SK-N-SH (cell line): ENCODE measurements at regions not wholly inside any gene's neighbourhood (a gene's known extent, or its start where the extent isn't known, plus 50 kb on each side); places are given as distances from the start of the nearest gene placed in this dataset.

Source experiments
- CTCF ChIA-PET: fragments of 300-600, 350-600 bp; formaldehyde crosslinking; extraction: SDS; loops from one replicate; lab custom pipeline; 2021; lab: Yijun Ruan, JAX
- POLR2A ChIA-PET: fragments of 350-600 bp; sonication (Branson Sonifier 250); formaldehyde crosslinking; extraction: SDS; loops from one replicate; lab custom pipeline; 2020; ENCODE audit warnings: antibody characterized with exemption, inconsistent platforms; lab: Yijun Ruan, JAX
- DNase-seq: peaks from one replicate; pipeline ENCODE4 v3.0.0; 2012
- H2AFZ ChIP-seq: fragments of 200-600 bp; sonication (generic); 2 replicates; pipeline ENCODE4 v1.8.1; 2016; ENCODE audit warnings: antibody characterized with exemption, mild to moderate bottlenecking, low read depth
- H3F3A ChIP-seq: fragments of 200-600 bp; sonication (generic); replicated peaks from 2 replicates; pipeline ENCODE3; 2016; ENCODE audit warnings: antibody characterized with exemption, mild to moderate bottlenecking; ENCODE audit not compliant: insufficient read depth
- H3K27ac ChIP-seq, 2 experiments: fragments of 200-500 bp in 1 of 2; fragments of 200-600 bp in 1 of 2; sonication (Bioruptor generic) in 1 of 2; sonication (generic), shearing (Covaris generic) in 1 of 2; 2 replicates each; pipeline versions ENCODE4 v1.5.1 to v1.6.1; 2014 to 2016; ENCODE audit warnings: low read depth in 2 of 2, inconsistent platforms in 1 of 2, low read length in 1 of 2, mild to moderate bottlenecking in 1 of 2, mixed read lengths in 1 of 2
- H3K27me3 ChIP-seq: fragments of 200-600 bp; sonication (generic), shearing (Covaris generic); 2 replicates; pipeline ENCODE4 v1.6.1; 2016; ENCODE audit warnings: mixed run types; ENCODE audit not compliant: insufficient read depth
- H3K36me3 ChIP-seq, 2 experiments: fragments of 200-500 bp in 1 of 2; fragments of 200-600 bp in 1 of 2; sonication (Bioruptor generic) in 1 of 2; sonication (generic) in 1 of 2; replicated peaks in 1 of 2; 2 replicates each; pipeline versions ENCODE3 to v1.5.1; 2014 to 2016; ENCODE audit warnings: low read length in 1 of 2, mild to moderate bottlenecking in 1 of 2; ENCODE audit not compliant: insufficient read depth in 2 of 2, control insufficient read depth in 1 of 2
- H3K4me1 ChIP-seq, 2 experiments: fragments of 200-500 bp in 1 of 2; fragments of 200-600 bp in 1 of 2; sonication (Bioruptor generic) in 1 of 2; sonication (generic), shearing (Covaris generic) in 1 of 2; 2 replicates each; pipeline versions ENCODE4 v1.5.1 to v1.6.1; 2014 to 2016; ENCODE audit warnings: low read depth in 1 of 2, low read length in 1 of 2, mixed run types in 1 of 2; ENCODE audit not compliant: insufficient read depth in 2 of 2, control insufficient read depth in 1 of 2
- H3K4me2 ChIP-seq: fragments of 200-600 bp; sonication (generic), shearing (Covaris generic); 2 replicates; pipeline ENCODE4 v1.6.1; 2017; ENCODE audit warnings: mixed run types
- H3K4me3 ChIP-seq, 2 experiments: fragments of 200-500 bp in 1 of 2; fragments of 200-600 bp in 1 of 2; sonication (Bioruptor generic) in 1 of 2; sonication (generic), shearing (Covaris generic) in 1 of 2; 2 replicates each; pipeline versions ENCODE4 v1.5.1 to v1.8.1; 2014 to 2016; ENCODE audit warnings: low read depth in 2 of 2, inconsistent platforms in 1 of 2, low read length in 1 of 2, mild to moderate bottlenecking in 1 of 2, mixed read lengths in 1 of 2, moderate library complexity in 1 of 2
- H3K79me2 ChIP-seq: fragments of 200-600 bp; sonication (generic); 2 replicates; pipeline ENCODE4 v1.8.1; 2017; ENCODE audit warnings: mild to moderate bottlenecking; ENCODE audit not compliant: insufficient read depth
- H3K9ac ChIP-seq: fragments of 200-600 bp; sonication (generic); 2 replicates; pipeline ENCODE4 v1.6.1; 2017; ENCODE audit warnings: mixed run types
- H3K9me2 ChIP-seq: fragments of 200-600 bp; sonication (generic); 2 replicates; pipeline ENCODE4 v1.6.1; 2017; ENCODE audit warnings: mixed run types
- H3K9me3 ChIP-seq: fragments of 200-600 bp; sonication (generic); 2 replicates; pipeline ENCODE4 v1.6.1; 2017; ENCODE audit warnings: mixed run types, mild to moderate bottlenecking, moderate library complexity
- H4K20me1 ChIP-seq: fragments of 200-600 bp; sonication (generic); 2 replicates; pipeline ENCODE4 v1.6.1; 2017; ENCODE audit warnings: mild to moderate bottlenecking, mixed run types; ENCODE audit not compliant: insufficient read depth
- CHD2 ChIP-seq: fragments of 150-350 bp; IDR thresholded peaks from 2 replicates; pipeline ENCODE4 v1.6.1; 2018; ENCODE audit warnings: low read length; ENCODE audit not compliant: partially characterized antibody
- EP300 ChIP-seq, 2 experiments: IDR thresholded peaks; 2 replicates each; pipeline versions ENCODE4 v1.4.0 to v1.6.1; 2012; ENCODE audit warnings: borderline replicate concordance in 1 of 2, low read depth in 1 of 2, low read length in 1 of 2
- FOSL2 ChIP-seq: IDR thresholded peaks from 2 replicates; pipeline ENCODE4 v1.4.0; 2012; ENCODE audit warnings: low read depth, mild to moderate bottlenecking, moderate library complexity, borderline replicate concordance
- FOXJ3 ChIP-seq: sonication (generic); formaldehyde crosslinking; IDR thresholded peaks from 2 replicates; pipeline ENCODE4 v1.5.1; 2020; ENCODE audit warnings: mild to moderate bottlenecking, missing genetic modification reagents
- FOXM1 ChIP-seq: IDR thresholded peaks from 2 replicates; pipeline ENCODE4 v1.4.0; 2012; ENCODE audit warnings: low read depth, mild to moderate bottlenecking
- GABPA ChIP-seq: IDR thresholded peaks from 2 replicates; pipeline ENCODE4 v1.4.0; 2012; ENCODE audit warnings: low read depth, mild to moderate bottlenecking
- JUND ChIP-seq: IDR thresholded peaks from 2 replicates; pipeline ENCODE4 v1.4.0; 2012
- MEF2A ChIP-seq: IDR thresholded peaks from 2 replicates; pipeline ENCODE4 v1.4.0; 2012; ENCODE audit warnings: low read depth, borderline replicate concordance
- MXI1 ChIP-seq: IDR thresholded peaks from 2 replicates; pipeline ENCODE4 v1.6.1; 2012; ENCODE audit warnings: mild to moderate bottlenecking, low read depth, low read length, improper control_type of control experiment
- NFIC ChIP-seq: IDR thresholded peaks from 2 replicates; pipeline ENCODE4 v1.4.0; 2012; ENCODE audit warnings: borderline replicate concordance
- POLR2AphosphoS5 ChIP-seq: IDR thresholded peaks from 2 replicates; pipeline ENCODE4 v1.6.1; 2012; ENCODE audit warnings: low read depth, low read length
- RAD21 ChIP-seq: IDR thresholded peaks from 2 replicates; pipeline ENCODE4 v1.6.1; 2012; ENCODE audit warnings: mild to moderate bottlenecking, low read length
- RCOR1 ChIP-seq: fragments of 150-350 bp; IDR thresholded peaks from 2 replicates; pipeline ENCODE4 v1.6.1; 2017; ENCODE audit warnings: antibody characterized with exemption, low read length
- RFX5 ChIP-seq: IDR thresholded peaks from 2 replicates; pipeline ENCODE4 v1.6.1; 2012; ENCODE audit warnings: mild to moderate bottlenecking, improper control_type of control experiment, low read length
- RXRA ChIP-seq: IDR thresholded peaks from 2 replicates; pipeline ENCODE4 v1.4.0; 2012; ENCODE audit warnings: low read depth, mild to moderate bottlenecking, borderline replicate concordance
- SIN3A ChIP-seq: IDR thresholded peaks from 2 replicates; pipeline ENCODE4 v1.6.1; 2012; ENCODE audit warnings: low read depth, mild to moderate bottlenecking, low read length, moderate library complexity, borderline replicate concordance
- TAF1 ChIP-seq: IDR thresholded peaks from 2 replicates; pipeline ENCODE4 v1.6.1; 2012; ENCODE audit warnings: low read depth, mild to moderate bottlenecking, low read length, moderate library complexity, borderline replicate concordance
- TCF12 ChIP-seq: IDR thresholded peaks from 2 replicates; pipeline ENCODE4 v1.4.0; 2012
- TEAD4 ChIP-seq: IDR thresholded peaks from 2 replicates; pipeline ENCODE4 v1.4.0; 2012; ENCODE audit warnings: mild to moderate bottlenecking, borderline replicate concordance; ENCODE audit not compliant: insufficient read depth
- YY1 ChIP-seq: IDR thresholded peaks from 2 replicates; pipeline ENCODE4 v1.4.0; 2012; ENCODE audit warnings: low read depth, mild to moderate bottlenecking
- WGBS: methylation state at CpG from one replicate; pipeline ENCODE4 v1.1.6; 2017; ENCODE audit warnings: low lambda C conversion rate; 5-methylcytosine and 5-hydroxymethylcytosine counted together
- TF ChIP-seq, protein P1 (sequence below): IDR thresholded peaks from 2 replicates; pipeline ENCODE4 v1.4.0; 2012; ENCODE audit warnings: low read depth, borderline replicate concordance
- TF ChIP-seq, protein P2 (sequence below): IDR thresholded peaks from 2 replicates; pipeline ENCODE4 v1.4.0; 2012; ENCODE audit warnings: low read depth

DNA sequence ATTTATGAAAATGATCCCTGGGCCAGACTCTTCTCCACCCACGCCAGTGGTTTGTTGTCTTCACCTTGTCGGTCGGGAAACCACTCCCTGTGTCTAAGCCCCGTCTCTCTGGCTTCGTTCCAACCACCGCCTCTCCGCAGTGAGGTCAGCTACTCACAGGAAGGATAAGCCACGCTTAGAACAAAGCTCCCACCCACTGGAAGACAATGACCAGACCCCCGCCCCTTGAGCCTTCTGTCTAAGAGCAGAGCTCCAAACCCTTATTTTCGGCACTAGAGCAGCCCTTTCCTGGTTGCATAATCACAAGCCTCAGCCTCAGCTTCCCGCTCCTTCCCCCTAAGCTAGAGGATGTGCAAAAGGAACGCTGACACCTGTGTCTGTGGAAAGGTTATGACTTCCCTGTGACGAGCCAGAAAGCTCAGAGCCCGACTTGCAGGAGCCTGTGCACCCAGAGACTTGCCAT, 114.9 kb upstream of the MEF2A start:
- no peak for TF ChIP-seq TEAD4
- TF ChIP-seq POLR2AphosphoS5: no peak
- no peak for TF ChIP-seq TAF1
- no peak for TF ChIP-seq RCOR1
- no peak for TF ChIP-seq FOXJ3 (CRISPR knock-in tag)
- no peak for TF ChIP-seq MXI1
- TF ChIP-seq, protein P1, sequence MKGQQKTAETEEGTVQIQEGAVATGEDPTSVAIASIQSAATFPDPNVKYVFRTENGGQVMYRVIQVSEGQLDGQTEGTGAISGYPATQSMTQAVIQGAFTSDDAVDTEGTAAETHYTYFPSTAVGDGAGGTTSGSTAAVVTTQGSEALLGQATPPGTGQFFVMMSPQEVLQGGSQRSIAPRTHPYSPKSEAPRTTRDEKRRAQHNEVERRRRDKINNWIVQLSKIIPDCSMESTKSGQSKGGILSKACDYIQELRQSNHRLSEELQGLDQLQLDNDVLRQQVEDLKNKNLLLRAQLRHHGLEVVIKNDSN: no peak
- no peak for TF ChIP-seq GABPA
- TF ChIP-seq, all 33 proteins: peak for 0
- no peak for DNase-seq
- peaks cover 6% of the 10 kb centered on the region for H3F3A ChIP-seq
- H4K20me1 ChIP-seq: no peaks in the 10 kb centered on the region
- WGBS: 84% methylated on average over 14 of the region's 14 CpGs
- no peaks in the 10 kb centered on the region for H3K9me3 ChIP-seq
- no peaks in the 10 kb centered on the region for H3K27me3 ChIP-seq
- no peak overlapping the region for H3K9ac ChIP-seq
- ChIA-PET POLR2A (no interaction called here), CTCF (no interaction called here)
- H2AFZ ChIP-seq: no peak overlapping the region
- H3K36me3 ChIP-seq: no peaks in the 10 kb centered on the region
- no peaks in the 10 kb centered on the region for H3K79me2 ChIP-seq
- no peak overlapping the region for H3K4me2 ChIP-seq
- peaks cover 4 to 21% of the 10 kb centered on the region in 2 experiments; a peak in 3 of 4 replicates for H3K4me1 ChIP-seq
- no peaks in the 10 kb centered on the region for H3K9me2 ChIP-seq
- no peak overlapping the region for H3K4me3 ChIP-seq
- H3K27ac ChIP-seq: no peak overlapping the region

DNA sequence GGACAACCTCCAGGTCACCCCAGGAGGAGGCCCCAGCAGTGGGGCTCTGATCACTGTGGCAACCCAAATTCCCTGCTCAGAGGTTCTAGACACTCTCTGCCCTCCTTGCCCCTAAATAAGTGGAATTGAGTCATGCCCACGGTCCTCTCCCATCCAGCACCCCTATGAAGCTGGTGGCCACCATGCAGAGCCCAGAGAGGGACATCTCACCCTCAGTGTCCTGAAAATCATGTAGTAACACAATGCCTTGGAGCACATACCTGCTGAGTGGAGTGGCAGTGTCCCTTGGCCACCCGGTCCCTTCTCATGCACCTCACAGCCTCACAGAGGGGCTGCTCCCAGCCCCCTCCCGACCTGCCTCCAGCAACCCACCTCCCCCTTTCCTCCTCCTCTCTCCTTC, 114.3 kb upstream of the MEF2A start:
- Histone ChIP-seq H3K9me3 (no peaks in the 10 kb centered on the region), H3K27ac (no peak overlapping the region), H4K20me1 (no peaks in the 10 kb centered on the region), H3K9ac (no peak overlapping the region), H3K79me2 (no peaks in the 10 kb centered on the region), H3K36me3 (no peaks in the 10 kb centered on the region), H3K4me2 (no peak overlapping the region), H3K4me1 (peaks cover 4 to 21% of the 10 kb centered on the region in 2 experiments; a peak in 3 of 4 replicates), H3F3A (peaks cover 6% of the 10 kb centered on the region), H3K4me3 (no peak overlapping the region), H3K27me3 (no peaks in the 10 kb centered on the region), H2AFZ (no peak overlapping the region), H3K9me2 (no peaks in the 10 kb centered on the region)
- no peak for DNase-seq
- ChIA-PET CTCF (no interaction called here), POLR2A (no interaction called here)
- TF ChIP-seq MEF2A (no peak), RXRA (no peak), YY1 (no peak), TCF12 (no peak)
- TF ChIP-seq, protein P2, sequence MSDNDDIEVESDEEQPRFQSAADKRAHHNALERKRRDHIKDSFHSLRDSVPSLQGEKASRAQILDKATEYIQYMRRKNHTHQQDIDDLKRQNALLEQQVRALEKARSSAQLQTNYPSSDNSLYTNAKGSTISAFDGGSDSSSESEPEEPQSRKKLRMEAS: no peak
- 51% methylated on average over 3 of the region's 3 CpGs for WGBS

DNA sequence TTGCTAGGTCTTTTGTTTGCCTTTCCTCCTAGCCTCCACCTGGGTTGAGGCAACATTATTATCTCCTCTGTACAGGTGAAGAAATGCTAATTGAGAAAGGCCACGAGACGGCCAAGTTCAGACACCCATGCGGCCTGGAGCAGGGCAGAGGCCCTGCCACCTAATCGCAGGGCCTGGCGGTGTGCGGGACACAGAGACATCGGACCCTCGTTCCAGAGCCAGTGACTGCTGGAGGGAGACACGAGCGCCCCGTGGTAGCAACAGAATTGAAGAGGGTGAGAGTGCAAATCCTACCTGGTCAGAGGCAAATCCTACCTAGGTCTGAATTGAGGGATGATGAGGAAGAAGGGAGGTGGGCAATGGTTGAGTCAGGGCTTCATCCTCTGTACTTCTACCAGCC, 113.8 kb upstream of the MEF2A start:
- Histone ChIP-seq H3K9me2 (no peaks in the 10 kb centered on the region), H3K27ac (no peak overlapping the region), H3K9ac (no peak overlapping the region), H3K9me3 (no peaks in the 10 kb centered on the region), H3K36me3 (no peaks in the 10 kb centered on the region), H3K4me3 (no peak overlapping the region), H3K4me2 (no peak overlapping the region), H2AFZ (no peak overlapping the region), H3K27me3 (no peaks in the 10 kb centered on the region), H3K79me2 (no peaks in the 10 kb centered on the region), H4K20me1 (no peaks in the 10 kb centered on the region), H3K4me1 (peaks cover 4 to 21% of the 10 kb centered on the region in 2 experiments; a peak in 3 of 4 replicates), H3F3A (peaks cover 6% of the 10 kb centered on the region)
- ChIA-PET POLR2A (no interaction called here), CTCF (no interaction called here)
- DNase-seq: no peak
- WGBS: 90% methylated on average over 11 of the region's 11 CpGs
- TF ChIP-seq SIN3A: no peak
- TF ChIP-seq RAD21: no peak
- TF ChIP-seq TAF1: no peak
- no peak for TF ChIP-seq RCOR1
- TF ChIP-seq CHD2: no peak
- TF ChIP-seq FOSL2: no peak
- TF ChIP-seq MXI1: no peak
- no peak for TF ChIP-seq NFIC
- TF ChIP-seq EP300 (IDR thresholded peaks at IDR 0.05; ENCODE audit: borderline replicate concordance in 1 of 2, low read depth in 1 of 2, low read length in 1 of 2): no peak
- TF ChIP-seq TCF12: no peak
- no peak for TF ChIP-seq FOXM1
- no peak for TF ChIP-seq RFX5
- no peak for TF ChIP-seq JUND
- TF ChIP-seq, protein P2: no peak
